Kidney tubule cell (primary cell): ENCODE measurements at regions not wholly inside any gene's neighbourhood (a gene's known extent, or its start where the extent isn't known, plus 50 kb on each side); places are given as distances from the start of the nearest gene placed in this dataset.
"Not testable (repeated sequence)": the region's sequence is repeated elsewhere in the genome, so short reads cannot be mapped to it uniquely, and the experiment has no call there.

Experiments used
- DNase-seq: peaks from one replicate; pipeline ENCODE4 v3.0.0-alpha.2; 2018; ENCODE audit warnings: low spot score

DNA sequence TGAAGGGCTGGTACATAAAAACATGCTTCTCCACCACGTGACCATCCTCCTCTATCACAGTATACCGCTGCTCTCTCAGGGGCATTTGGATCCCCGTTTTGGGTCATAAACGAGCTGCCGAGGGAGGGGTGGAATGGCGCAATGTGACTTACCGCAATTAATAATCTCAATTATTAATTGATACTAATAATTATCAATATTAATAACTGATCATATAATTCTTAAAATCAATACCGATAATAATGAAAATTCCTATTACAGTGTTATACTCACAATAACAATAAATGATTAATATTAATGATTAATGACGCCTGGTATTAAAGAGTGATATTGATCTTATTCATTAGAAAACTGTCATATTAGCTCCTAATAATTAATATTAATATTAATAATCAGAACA lies 56.1 kb upstream of the FRG2C start:
- DNase-seq = not testable (repeated sequence)

GRCh38 chr3:75609598-75609997 lies 54.5 kb upstream of the FRG2C start:
- DNase-seq = not testable (repeated sequence)

DNA sequence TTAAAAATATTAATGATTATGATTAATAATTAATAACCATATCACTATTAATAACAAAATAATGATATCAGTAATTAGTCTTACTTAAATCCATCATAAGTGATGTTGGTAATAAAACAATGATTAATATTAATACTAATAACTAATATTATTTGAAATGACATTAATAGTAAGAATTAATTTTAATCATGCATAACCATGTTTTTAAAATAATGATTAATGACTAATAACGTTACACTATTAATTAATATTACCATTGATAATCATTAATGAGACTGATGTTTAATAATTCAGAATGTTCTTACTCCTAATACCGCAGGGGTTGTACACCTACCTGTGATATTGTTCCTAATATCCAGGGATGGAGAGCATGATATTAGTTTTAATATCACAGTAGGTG lies 53.4 kb upstream of the FRG2C start:
- DNase-seq = no peak

GRCh38 chr3:75611724-75612460 lies 52.2 kb upstream of the FRG2C start:
- DNase-seq = not testable (repeated sequence)
